Mammary epithelial cell (primary cell): ENCODE measurements at regions not wholly inside any gene's neighbourhood (a gene's known extent, or its start where the extent isn't known, plus 50 kb on each side); places are given as distances from the start of the nearest gene placed in this dataset.

ENCODE experiments used
- EZH2 ChIP-seq: IDR thresholded peaks from 2 replicates; pipeline ENCODE4 v1.6.1; 2012; ENCODE audit warnings: low read length, inconsistent platforms, borderline replicate concordance
- TF ChIP-seq, protein P1 (sequence below), 2 donors: IDR thresholded peaks in 1 of 2; conservative IDR thresholded peaks in 1 of 2; 2 replicates each; pipeline ENCODE4 v1.5.1; 2011 to 2012; ENCODE audit warnings: inconsistent platforms in 2 of 2, low read length in 2 of 2, mild to moderate bottlenecking in 2 of 2, control low read depth in 1 of 2, low read depth in 1 of 2; ENCODE audit not compliant: insufficient read depth in 1 of 2; ENCODE audit errors: extremely low read depth in 1 of 2

GRCh38 chr6:154651656-154652055, 81.6 kb upstream of the SCAF8 start:
- TF ChIP-seq, protein P1, sequence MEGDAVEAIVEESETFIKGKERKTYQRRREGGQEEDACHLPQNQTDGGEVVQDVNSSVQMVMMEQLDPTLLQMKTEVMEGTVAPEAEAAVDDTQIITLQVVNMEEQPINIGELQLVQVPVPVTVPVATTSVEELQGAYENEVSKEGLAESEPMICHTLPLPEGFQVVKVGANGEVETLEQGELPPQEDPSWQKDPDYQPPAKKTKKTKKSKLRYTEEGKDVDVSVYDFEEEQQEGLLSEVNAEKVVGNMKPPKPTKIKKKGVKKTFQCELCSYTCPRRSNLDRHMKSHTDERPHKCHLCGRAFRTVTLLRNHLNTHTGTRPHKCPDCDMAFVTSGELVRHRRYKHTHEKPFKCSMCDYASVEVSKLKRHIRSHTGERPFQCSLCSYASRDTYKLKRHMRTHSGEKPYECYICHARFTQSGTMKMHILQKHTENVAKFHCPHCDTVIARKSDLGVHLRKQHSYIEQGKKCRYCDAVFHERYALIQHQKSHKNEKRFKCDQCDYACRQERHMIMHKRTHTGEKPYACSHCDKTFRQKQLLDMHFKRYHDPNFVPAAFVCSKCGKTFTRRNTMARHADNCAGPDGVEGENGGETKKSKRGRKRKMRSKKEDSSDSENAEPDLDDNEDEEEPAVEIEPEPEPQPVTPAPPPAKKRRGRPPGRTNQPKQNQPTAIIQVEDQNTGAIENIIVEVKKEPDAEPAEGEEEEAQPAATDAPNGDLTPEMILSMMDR (conservative IDR thresholded peaks at IDR 0.05 in 1 of 2, IDR thresholded peaks at IDR 0.05 in 1 of 2; ENCODE audit: extremely low read depth in 1 of 2, insufficient read depth in 1 of 2, low read depth in 1 of 2, low read length in 2 of 2), result no peak
- TF ChIP-seq EZH2, result no peak
